A549 (cell line): ENCODE measurements at regions not wholly inside any gene's neighbourhood (a gene's known extent, or its start where the extent isn't known, plus 50 kb on each side); places are given as distances from the start of the nearest gene placed in this dataset.

ENCODE experiments used
- MAX ChIP-seq: IDR thresholded peaks from 2 replicates; pipeline ENCODE4 v1.6.1; 2012
- PBX3 ChIP-seq: IDR thresholded peaks from 2 replicates; pipeline ENCODE4 v1.6.1; 2012
- POLR2A ChIP-seq: IDR thresholded peaks from 2 replicates; pipeline ENCODE4 v1.6.1; 2012; ENCODE audit warnings: mild to moderate bottlenecking, low read length
- POLR2AphosphoS2 ChIP-seq: conservative IDR thresholded peaks from 2 replicates; pipeline ENCODE4 v1.6.1; 2012; ENCODE audit warnings: low read length, improper control_type of control experiment, inconsistent platforms
- RAD21 ChIP-seq, 2 experiments: fragments of >200 bp in 1 of 2; sonication (Bioruptor Twin) in 1 of 2; formaldehyde crosslinking in 1 of 2; IDR thresholded peaks in 1 of 2; conservative IDR thresholded peaks in 1 of 2; 2 replicates in 1 of 2; 3 replicates in 1 of 2; pipeline ENCODE4 v1.6.1; 2012 to 2018; ENCODE audit warnings: inconsistent platforms in 1 of 2
- RCOR1 ChIP-seq: fragments of 150-350 bp; IDR thresholded peaks from 2 replicates; pipeline ENCODE4 v1.6.1; 2014; ENCODE audit warnings: antibody characterized with exemption, low read length, low read depth
- RFX5 ChIP-seq: fragments of 450-650 bp; IDR thresholded peaks from 2 replicates; pipeline ENCODE4 v1.7.1; 2014; ENCODE audit warnings: antibody characterized with exemption, mild to moderate bottlenecking, moderate library complexity
- SMC3 ChIP-seq: fragments of >200 bp; sonication (Bioruptor Twin); formaldehyde crosslinking; IDR thresholded peaks from 3 replicates; pipeline ENCODE4 v1.6.1; 2018; ENCODE audit warnings: inconsistent platforms
- TF ChIP-seq, protein P1 (sequence below): fragments of >200 bp; sonication (Bioruptor Twin); formaldehyde crosslinking; IDR thresholded peaks from 3 replicates; pipeline ENCODE4 v1.5.1; 2016
- TF ChIP-seq, protein P2 (sequence below): fragments of 200-600 bp; sonication (generic); IDR thresholded peaks from 2 replicates; pipeline ENCODE4 v1.6.1; 2016; ENCODE audit warnings: antibody characterized with exemption, mild to moderate bottlenecking, moderate library complexity
- TF ChIP-seq, protein P3 (sequence below): fragments of 450-650 bp; IDR thresholded peaks from 2 replicates; pipeline ENCODE4 v1.6.1; 2014; ENCODE audit warnings: antibody characterized with exemption

GRCh38 chr4:178198691-178199090 lies 756.5 kb upstream of the AGA start:
- TF ChIP-seq SMC3 (no peak), POLR2AphosphoS2 (no peak), RCOR1 (no peak), POLR2A (no peak), MAX (no peak), RAD21 (conservative IDR thresholded peaks at IDR 0.05 in 1 of 2, IDR thresholded peaks at IDR 0.05 in 1 of 2) (no peak), PBX3 (no peak), RFX5 (no peak)
- TF ChIP-seq, protein P1, sequence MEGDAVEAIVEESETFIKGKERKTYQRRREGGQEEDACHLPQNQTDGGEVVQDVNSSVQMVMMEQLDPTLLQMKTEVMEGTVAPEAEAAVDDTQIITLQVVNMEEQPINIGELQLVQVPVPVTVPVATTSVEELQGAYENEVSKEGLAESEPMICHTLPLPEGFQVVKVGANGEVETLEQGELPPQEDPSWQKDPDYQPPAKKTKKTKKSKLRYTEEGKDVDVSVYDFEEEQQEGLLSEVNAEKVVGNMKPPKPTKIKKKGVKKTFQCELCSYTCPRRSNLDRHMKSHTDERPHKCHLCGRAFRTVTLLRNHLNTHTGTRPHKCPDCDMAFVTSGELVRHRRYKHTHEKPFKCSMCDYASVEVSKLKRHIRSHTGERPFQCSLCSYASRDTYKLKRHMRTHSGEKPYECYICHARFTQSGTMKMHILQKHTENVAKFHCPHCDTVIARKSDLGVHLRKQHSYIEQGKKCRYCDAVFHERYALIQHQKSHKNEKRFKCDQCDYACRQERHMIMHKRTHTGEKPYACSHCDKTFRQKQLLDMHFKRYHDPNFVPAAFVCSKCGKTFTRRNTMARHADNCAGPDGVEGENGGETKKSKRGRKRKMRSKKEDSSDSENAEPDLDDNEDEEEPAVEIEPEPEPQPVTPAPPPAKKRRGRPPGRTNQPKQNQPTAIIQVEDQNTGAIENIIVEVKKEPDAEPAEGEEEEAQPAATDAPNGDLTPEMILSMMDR: no peak
- TF ChIP-seq, protein P2, sequence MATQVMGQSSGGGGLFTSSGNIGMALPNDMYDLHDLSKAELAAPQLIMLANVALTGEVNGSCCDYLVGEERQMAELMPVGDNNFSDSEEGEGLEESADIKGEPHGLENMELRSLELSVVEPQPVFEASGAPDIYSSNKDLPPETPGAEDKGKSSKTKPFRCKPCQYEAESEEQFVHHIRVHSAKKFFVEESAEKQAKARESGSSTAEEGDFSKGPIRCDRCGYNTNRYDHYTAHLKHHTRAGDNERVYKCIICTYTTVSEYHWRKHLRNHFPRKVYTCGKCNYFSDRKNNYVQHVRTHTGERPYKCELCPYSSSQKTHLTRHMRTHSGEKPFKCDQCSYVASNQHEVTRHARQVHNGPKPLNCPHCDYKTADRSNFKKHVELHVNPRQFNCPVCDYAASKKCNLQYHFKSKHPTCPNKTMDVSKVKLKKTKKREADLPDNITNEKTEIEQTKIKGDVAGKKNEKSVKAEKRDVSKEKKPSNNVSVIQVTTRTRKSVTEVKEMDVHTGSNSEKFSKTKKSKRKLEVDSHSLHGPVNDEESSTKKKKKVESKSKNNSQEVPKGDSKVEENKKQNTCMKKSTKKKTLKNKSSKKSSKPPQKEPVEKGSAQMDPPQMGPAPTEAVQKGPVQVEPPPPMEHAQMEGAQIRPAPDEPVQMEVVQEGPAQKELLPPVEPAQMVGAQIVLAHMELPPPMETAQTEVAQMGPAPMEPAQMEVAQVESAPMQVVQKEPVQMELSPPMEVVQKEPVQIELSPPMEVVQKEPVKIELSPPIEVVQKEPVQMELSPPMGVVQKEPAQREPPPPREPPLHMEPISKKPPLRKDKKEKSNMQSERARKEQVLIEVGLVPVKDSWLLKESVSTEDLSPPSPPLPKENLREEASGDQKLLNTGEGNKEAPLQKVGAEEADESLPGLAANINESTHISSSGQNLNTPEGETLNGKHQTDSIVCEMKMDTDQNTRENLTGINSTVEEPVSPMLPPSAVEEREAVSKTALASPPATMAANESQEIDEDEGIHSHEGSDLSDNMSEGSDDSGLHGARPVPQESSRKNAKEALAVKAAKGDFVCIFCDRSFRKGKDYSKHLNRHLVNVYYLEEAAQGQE: no peak
- TF ChIP-seq, protein P3, sequence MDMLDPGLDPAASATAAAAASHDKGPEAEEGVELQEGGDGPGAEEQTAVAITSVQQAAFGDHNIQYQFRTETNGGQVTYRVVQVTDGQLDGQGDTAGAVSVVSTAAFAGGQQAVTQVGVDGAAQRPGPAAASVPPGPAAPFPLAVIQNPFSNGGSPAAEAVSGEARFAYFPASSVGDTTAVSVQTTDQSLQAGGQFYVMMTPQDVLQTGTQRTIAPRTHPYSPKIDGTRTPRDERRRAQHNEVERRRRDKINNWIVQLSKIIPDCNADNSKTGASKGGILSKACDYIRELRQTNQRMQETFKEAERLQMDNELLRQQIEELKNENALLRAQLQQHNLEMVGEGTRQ: no peak
